ENCODE measurements at regions not wholly inside any gene's neighbourhood (a gene's known extent, or its start where the extent isn't known, plus 50 kb on each side); places are given as distances from the start of the nearest gene placed in this dataset.

DNA sequence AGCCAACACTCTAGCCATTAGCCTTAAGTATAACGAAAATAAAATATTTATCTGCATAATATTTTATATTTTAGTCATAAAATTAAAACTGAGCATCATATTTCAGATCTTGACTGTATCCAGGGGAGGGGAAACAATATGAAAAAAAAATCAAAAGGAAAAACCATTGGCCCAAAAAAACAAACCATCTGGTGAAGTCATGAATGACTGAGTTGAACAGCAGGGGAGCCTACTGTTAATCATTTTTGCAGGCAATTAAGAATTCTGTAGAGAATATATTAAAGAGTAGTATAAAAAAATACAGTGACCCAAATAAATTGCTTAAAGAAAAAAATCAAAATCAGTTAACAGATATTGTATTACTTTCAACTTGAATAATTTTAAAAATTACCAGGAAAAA is 224.8 kb downstream of the C12orf50 start:
- TF ChIP-seq, protein P1, sequence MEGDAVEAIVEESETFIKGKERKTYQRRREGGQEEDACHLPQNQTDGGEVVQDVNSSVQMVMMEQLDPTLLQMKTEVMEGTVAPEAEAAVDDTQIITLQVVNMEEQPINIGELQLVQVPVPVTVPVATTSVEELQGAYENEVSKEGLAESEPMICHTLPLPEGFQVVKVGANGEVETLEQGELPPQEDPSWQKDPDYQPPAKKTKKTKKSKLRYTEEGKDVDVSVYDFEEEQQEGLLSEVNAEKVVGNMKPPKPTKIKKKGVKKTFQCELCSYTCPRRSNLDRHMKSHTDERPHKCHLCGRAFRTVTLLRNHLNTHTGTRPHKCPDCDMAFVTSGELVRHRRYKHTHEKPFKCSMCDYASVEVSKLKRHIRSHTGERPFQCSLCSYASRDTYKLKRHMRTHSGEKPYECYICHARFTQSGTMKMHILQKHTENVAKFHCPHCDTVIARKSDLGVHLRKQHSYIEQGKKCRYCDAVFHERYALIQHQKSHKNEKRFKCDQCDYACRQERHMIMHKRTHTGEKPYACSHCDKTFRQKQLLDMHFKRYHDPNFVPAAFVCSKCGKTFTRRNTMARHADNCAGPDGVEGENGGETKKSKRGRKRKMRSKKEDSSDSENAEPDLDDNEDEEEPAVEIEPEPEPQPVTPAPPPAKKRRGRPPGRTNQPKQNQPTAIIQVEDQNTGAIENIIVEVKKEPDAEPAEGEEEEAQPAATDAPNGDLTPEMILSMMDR (IDR thresholded peaks at IDR 0.05; ENCODE audit: control extremely low read depth, extremely low read depth, low read depth, missing control alignments): no peak
- no peak for DNase-seq (ENCODE audit: extremely low spot score)
- ChIA-PET POLR2A (no interaction called here), CTCF (interaction anchor here (0.8 kb wide), 1 partner anchor 14 kb away, joined by 3 read pairs; no protein-coding TSS in a partner anchor)

DNA sequence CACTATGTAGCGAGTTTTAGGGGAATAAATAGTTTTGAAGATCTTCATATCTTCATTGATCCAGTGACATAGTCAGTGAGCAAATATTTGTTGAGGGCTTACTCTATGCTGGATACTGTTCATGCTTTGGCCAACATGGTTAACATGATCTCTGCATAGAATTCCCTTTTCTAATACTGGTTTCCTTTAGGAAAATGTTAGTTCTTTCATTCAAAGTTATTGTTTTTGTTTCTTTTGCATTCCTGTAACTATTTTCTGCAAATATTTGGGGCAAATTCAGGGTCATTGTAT is 226.5 kb downstream of the C12orf50 start:
- TF ChIP-seq, protein P1 (IDR thresholded peaks at IDR 0.05; ENCODE audit: control extremely low read depth, extremely low read depth, low read depth, missing control alignments): no peak
- ChIA-PET CTCF (interaction anchor here (0.7 to 1.0 kb wide), 2 partner anchors 13 to 215 kb away, joined by 3 read pairs; no protein-coding TSS in a partner anchor), POLR2A (no interaction called here)
- DNase-seq (ENCODE audit: extremely low spot score): no peak

DNA sequence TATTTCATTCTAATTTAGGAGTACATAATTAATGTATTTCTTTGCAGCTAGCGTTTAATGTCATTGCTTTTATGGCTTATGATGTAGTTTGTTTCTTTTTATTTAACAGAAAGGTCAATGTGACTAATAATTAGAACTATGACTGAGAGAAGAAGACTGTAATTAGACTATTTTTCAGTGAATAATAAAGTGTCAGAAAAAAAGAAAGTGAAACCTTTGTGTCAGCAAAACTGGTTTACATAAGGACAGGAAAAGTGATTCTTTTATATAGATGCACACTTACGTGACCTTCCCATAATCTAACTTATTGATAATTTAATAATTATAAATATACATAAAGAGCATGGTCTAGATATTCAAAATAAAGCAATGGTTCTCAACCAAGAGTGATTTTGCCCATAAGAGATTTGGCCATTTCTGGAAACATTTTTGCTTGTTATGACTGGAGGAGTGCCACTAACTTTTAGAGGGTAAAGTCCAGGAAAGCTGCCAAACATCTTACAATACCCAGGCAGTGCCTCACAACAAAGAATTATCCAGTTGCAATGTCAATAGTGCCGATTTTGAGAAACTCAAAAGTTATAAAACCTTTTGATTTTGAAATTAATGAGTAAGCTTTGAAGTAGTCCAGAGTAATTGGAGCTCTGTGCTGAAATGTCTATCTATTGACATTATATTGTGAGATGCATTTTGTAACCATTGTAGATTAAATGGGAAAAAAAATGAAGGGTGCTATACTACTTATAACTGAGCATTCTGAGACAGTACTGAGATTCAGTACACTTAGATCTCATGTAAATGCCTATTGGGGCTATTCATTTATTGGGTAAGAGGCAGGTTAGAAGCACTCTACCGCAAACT is 227.1 kb downstream of the C12orf50 start:
- DNase-seq (ENCODE audit: extremely low spot score): no peak
- ChIA-PET POLR2A (no interaction called here), CTCF (interaction anchor here (0.7 to 1.0 kb wide), 2 partner anchors 12 to 214 kb away, joined by 3 read pairs; no protein-coding TSS in a partner anchor)
- TF ChIP-seq, protein P1 (IDR thresholded peaks at IDR 0.05; ENCODE audit: control extremely low read depth, extremely low read depth, low read depth, missing control alignments): no peak

DNA sequence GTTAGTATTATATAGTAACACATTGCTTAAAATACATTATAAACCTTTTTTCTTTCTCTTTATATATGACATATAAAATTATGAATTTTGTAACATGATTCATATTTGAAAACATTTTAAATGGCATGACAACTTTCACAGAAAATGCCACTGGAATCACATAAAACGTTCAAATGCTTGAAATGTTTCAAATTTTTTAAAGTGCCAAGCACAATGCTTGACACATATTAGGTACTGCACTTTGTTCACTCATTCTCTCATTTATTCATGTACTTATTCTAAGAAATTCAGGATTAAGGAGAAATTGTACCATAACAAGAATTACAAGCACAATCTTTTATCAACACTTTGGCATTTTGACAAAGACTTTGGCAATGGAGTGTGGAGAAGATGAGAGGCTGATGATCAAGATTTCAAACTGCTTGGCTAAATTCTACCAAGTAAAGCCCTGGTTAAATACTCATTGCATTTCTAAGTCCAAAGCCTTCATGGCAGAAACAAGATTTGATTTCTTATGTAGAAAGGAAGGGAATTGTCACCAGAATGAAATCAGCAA is 232.2 kb downstream of the C12orf50 start:
- ChIA-PET CTCF (interaction anchor here (1.6 kb wide), 1 partner anchor 25 kb away, joined by 3 read pairs; no protein-coding TSS in a partner anchor), POLR2A (no interaction called here)
- no peak for DNase-seq (ENCODE audit: extremely low spot score)
- TF ChIP-seq, protein P1 (IDR thresholded peaks at IDR 0.05; ENCODE audit: control extremely low read depth, extremely low read depth, low read depth, missing control alignments): no peak

DNA sequence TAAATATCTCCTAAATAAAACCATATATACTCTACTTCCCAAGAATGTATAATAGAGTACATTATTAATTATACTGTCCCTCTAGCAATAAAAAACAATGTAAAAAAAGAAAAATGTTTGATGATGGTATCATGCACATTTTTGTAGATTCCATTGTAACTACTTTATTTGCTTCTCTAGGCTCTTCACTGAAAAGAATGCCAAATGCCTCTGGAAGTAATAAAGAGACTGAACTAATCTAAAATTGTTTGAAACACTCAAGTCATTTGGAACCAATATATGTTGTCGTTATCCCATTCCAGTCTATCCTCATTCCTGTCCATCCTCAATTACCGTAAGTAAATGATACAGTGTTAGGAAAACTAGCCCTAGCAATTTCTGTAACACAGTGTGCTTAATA is 233.6 kb downstream of the C12orf50 start:
- no peak for DNase-seq (ENCODE audit: extremely low spot score)
- CTCF ChIA-PET: no interaction called here
- POLR2A ChIA-PET: no interaction called here
- TF ChIP-seq, protein P1 (IDR thresholded peaks at IDR 0.05; ENCODE audit: control extremely low read depth, extremely low read depth, low read depth, missing control alignments): no peak

DNA sequence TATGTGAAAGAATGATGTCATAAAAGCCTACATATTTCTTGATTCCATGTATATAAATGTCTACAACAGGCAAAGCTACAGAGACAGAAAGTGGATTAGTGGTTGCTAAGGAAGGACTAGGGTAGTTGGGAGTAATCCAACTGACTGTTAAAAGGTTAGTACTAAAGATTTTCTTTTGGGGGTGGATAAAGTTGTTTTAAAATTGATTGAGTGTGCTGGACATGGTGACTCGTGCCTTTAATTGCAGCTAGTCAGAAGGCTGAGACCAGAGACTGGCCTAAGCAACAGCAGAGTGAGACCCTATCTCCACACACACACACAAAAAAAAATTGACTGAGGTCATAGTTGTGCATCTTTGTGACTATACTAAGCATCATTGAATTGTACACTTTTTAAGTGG is 234.3 kb downstream of the C12orf50 start:
- TF ChIP-seq, protein P1 (IDR thresholded peaks at IDR 0.05; ENCODE audit: control extremely low read depth, extremely low read depth, low read depth, missing control alignments): no peak
- POLR2A ChIA-PET: no interaction called here
- CTCF ChIA-PET: no interaction called here
- no peak for DNase-seq (ENCODE audit: extremely low spot score)
